HG02943 (cell line): ENCODE measurements at regions not wholly inside any gene's neighbourhood (a gene's known extent, or its start where the extent isn't known, plus 50 kb on each side); places are given as distances from the start of the nearest gene placed in this dataset.
"Not testable (repeated sequence)": the region's sequence is repeated elsewhere in the genome, so short reads cannot be mapped to it uniquely, and the experiment has no call there.

Experiments used
- ATAC-seq: cut with Tn5 transposase; IDR thresholded peaks from one replicate; pipeline ENCODE4 v1.9.1; 2021; ENCODE audit warnings: mild to moderate bottlenecking, low read depth, moderate library complexity; ENCODE audit not compliant: unreplicated experiment

DNA sequence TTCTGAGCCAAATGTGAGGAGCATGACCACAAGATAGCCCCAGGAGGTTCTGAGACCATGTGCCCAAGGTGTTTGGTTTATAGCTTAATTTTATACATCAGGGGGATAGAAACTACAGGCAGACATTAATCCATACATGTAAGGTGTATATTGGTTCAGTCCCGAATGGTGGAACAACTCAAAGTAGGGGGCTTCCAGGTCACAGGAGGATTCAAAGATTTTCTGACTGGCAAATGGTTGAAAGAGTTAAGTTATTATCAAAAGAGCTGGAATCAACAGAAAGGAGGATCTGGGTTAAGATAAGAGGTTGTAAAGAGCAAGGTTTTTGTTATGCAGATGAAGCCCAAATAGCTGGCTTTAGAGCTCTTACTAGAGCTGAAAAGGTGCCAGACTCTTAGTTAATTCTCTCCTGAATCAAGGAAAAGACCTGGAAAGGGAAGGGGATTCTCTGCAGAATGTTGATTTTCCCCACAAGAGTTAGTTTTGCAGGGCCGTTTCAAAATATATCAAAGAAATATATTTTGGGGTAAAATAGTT is 640.0 kb downstream of the IPMK start:
- no peak for ATAC-seq

DNA sequence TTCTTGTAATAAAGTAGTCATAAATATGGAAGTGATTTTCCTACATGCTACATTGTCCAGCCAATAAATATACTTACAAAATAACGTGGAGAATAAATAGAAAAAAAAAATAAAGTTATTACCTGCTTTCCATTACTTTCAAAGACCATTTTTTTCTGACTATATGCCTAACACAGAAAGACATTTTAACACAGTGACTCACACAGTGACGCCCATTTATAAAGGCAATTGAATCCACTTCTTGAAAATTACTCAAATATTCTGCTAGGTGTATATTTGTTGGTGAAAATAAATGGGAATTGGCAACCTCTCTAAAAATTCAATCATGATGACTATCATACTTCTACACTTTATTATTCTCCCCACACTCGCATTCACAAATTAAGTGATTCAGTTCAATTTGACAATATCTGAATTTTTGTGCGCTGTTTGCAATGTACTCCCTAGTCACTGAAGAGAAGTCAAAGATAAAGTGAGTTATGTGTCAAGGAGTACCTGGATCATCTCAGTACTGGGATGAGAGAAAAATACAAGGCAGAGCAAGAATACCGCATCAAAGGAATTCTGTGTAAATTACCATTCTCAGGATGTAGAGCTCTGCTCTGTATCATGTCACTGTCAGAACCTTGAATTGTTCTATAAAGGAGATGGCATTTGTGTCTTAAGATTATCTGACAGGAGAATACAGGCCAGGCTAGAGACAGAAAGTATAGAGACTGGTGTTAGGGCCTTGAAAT is 642.7 kb downstream of the IPMK start:
- ATAC-seq: no peak

DNA sequence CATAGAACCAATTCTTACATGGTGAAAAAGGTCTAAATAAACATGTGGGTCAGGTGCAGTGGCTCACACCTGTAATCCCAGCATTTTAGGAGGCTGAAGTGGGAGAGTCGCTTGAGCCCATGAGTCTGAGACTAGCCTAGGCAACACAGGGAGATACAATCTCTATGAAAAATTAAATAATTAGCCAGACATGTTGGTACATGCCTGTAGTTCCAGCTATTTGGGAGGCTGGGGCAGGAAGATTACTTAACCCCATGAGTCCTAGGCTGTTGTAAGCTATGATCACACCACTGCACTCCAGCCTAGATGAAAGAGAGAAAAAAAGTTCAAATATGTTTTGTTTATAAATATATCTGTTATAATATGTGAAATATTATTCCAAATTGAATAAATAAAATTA is 643.6 kb downstream of the IPMK start:
- ATAC-seq: no peak

DNA sequence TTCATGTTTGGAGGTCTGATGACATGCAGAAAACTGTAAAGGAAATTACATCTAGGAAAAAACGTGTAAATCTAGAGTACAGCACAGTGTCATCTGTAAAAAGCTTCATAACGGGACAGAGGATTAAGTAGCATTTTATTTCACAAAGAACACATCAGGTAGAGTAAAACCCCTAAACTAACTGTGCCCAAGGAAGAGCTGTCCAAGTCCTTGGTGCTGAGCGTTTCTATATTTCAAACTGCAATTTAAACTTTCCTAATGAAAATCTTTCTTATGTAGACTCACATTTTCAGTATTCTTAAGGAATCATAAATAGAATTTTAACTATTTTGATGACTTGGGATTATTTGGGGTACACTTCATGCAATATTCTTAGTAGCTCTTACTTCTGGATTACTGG is 646.2 kb downstream of the IPMK start:
- no peak for ATAC-seq

DNA sequence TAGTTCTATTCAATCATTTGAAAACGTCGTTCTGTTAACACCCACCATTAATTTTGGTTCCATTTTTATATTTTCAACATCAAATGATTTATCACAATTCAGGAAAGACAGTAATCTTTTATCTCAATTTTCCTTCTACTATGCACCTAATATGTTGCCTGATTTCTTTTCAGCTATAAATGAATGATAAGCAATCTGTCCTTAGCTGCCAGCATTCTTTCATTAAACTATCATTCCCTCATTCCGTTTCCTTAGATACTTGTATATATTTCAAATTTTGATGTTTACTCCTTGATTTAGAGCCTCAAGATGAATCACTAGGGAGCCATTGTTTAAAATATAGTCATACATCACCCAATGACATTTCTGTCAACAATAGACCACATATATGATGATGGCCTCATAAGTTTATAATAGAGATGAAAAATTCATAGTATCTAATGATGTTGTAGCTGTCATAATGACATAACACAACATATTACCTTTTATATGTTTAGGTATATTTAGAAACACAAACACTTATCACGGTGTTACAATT is 661.7 kb downstream of the IPMK start:
- no peak for ATAC-seq

DNA sequence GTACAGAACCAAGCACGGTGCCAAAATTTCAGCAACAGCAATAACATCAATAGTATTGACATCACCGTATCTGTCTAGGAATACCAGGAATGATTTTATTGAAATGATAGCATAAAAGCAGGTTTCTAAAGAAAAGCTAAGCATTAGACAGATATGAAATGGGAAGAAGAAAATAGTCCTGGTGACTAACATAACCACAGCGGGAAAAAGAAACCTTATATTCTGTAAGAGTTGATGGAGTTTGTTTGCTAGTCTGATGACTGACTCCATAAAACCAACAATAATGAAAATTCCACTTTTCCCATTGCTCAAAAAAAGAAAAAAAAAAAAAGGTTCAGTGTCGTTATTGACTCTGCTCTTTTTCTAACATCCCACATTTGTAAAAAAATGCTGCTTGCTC is 668.3 kb downstream of the IPMK start:
- ATAC-seq: no peak

DNA sequence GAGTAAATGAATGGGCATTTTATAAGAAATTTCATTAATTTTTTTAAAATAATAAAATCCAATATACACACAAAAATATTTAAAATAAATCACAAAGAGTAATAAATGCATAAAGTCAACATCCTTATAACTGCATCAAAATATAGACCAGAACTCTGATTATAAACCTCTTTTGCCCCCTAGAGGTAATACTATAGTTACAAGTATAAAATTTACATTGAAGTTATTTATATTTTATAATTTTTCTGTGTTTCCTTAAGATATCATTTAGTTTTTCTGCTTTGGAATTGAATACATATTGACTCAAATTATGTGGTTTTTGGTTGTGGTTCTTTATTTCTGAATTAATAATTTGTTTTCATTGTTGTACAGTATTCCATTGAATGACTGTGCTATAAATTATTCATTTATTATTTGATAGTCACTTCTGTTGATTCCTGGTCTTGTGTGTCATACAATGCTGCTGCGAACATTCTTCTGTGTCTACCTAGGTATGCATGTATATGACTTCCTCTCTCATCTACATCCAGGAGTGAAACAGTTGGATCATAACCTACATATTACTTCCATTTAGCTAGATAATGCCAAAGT is 673.6 kb downstream of the IPMK start:
- no peak for ATAC-seq

DNA sequence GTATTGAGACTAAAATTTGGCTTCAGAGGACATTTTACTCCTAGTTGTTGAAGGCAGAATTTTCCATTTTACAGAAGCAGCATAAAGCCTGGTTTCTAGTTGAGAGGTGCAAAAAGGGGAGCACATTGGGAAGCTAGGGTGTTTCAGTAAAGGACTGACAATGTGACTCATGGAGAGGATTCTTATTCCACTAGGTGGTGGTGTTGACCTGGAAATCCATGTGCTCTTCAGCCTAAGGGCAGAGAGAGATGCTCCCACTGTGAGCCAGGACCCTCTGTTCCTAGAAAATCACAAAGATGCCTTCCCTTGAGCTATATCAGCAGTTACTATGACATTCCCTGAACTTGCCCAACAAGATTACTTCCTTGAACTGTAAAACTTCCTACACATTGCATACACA is 687.8 kb downstream of the IPMK start:
- no peak for ATAC-seq

DNA sequence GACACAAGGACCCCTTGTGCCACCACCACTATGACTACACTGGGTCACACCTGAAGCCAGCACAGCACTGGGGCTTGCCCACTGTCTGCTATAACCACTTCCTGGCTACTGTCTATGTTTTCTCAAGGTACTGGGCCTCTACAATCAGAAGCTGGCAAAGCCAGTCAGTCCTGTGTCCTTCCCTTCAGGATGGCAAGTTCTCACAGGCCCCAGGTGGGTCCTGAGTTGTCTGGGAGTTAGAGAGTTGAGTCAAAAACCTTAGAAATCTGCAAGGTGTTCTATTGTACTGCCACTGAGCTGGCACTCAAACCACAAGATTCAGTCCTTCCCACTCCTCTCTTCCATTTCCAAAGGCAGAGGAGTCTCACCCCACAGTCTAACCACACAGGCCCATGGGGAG is 705.5 kb downstream of the IPMK start:
- no peak for ATAC-seq

DNA sequence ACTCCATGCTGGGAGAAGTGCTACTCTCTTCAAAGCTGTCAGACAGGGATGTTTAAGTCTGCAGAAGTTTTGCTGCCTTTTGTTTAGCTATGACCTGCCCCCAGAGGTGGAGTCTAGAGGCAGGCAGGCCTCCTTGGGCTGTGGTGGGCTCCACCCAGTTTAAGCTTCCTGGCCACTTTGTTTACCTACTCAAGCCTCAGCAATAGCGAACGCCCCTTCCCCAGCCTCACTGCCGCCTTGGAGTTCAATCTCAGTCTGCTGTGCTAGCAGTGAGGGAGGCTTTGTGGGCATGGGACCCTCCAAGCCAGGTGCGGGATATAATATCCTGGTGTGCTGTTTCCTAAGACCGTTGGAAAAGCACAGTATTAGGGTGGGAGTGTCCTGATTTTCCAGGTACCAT is 715.9 kb downstream of the IPMK start:
- ATAC-seq: not testable (repeated sequence)

DNA sequence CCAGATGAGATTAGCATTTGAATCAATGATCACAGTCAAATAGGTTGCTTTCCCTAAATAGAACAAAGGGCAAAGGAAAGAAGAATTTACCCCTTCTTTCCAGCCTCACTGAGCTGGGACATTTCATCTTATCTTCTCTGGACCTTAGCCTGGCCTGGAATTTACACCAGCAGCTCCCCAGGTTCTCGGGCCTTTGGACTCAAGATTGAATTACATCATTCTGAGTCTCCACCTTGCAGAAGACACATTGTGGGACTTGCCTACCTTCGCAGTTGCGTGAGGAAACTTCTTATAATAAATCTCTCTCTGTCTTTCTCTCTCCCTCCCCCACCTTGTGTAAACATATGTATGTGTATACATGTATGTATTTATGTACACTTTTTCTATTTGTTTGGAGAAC is 732.4 kb downstream of the IPMK start:
- no peak for ATAC-seq

DNA sequence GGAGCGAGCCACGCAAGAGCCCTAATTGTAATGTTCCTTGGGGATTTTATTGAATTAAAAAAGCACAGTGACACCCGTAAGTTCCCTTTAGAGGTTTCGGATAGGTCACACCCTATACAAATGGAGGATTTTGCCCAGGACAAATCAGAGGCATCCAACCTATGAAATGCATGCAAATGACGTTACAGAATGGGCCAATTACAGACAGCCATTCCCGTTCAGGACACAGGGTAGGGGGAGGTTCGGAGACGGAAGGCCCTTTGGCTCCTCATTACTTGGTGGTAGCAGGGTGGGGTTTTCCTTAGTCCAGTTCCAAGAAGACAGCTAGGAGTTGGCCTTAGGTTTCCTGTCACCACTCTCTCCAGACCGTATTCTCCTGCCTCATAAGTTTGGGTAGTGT is 754.1 kb downstream of the IPMK start:
- no peak for ATAC-seq

DNA sequence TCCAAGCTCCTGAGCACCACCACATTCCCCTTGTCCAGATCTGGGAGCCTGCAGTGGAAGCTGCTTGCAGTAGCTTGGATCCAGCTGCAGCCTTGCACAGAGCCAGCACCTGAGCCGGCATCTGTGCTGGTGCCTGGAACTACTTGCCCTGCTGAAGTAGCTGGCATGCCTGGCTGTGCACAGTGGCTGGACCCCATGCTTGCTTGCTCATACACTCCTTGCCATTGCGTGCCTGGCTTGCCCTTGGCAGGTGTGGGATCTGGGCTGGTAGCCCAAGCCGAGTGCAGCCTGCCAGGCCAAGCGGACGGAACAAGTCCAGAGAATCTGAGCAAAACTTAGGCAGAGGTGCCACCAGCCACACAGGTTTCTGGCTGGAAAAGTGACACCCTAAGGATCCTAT is 759.9 kb downstream of the IPMK start:
- no peak for ATAC-seq

DNA sequence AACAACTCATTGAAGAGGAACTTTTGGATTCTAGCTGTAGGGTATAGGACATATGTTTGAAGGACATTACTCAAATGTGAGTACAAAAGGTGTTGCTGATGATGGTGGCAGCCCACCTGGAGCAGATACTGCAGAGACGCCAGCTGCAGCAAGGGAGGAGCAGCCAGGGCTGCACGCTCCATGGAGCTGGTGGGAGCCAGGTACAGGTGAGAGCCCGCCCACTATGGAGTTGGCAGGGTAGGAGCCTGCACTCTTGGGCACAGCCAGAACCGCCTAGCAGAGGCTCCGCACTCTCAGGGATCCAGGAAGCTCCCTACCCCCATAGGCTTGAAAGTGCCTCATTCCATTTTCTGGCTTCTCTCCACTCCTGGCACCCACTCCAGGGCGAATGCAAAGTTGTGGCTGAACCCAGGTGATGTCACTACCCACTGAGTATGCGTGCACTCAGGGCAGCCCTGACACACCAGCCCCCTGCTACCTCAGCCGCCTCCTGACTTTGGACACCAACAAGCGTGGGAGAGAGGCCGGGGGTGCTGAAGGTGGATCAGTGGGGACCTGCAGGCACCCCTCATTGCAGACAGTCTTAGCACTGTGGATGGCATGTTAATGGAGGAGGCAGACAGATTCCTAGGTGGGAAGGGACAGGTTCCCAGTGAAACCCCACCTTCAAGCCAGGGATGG is 761.1 kb downstream of the IPMK start:
- ATAC-seq: no peak

DNA sequence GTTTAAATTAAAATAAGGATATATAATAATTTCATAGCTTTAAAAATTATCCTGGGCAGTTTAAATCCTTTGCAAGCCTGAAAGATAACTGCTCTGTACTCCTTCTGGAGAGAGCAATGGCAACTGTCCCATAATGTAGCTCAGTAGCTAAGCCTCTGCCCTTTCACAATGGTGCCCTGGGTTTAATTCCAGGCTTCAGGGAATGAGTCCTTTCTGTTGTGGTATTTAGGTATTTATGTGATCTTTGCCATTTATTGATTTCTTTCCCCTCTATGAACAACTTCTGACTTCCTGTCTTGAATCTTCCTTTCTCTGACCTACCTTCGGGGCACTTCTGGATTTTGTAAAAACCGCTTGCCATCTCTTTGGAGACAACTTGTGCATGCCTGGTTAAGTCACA is 773.2 kb downstream of the IPMK start:
- ATAC-seq: no peak

DNA sequence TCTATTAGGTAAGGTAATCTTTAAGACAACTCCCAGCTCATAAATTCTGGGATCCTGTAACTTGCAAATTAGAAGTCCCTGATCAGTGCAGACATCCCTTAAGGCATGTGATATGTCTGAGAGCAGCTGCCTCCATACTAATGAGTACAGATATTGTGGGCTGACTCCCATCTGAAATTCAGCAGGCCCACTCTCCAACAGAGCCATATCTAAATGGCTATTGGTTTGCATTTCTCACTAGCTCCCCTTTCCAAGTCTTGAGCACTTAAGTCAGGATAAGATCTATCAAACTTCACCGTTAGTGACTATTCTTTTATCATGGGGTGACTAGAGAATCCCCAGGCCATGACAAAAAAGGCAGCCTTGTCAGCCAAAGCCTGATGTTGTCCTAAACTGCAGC is 785.4 kb downstream of the IPMK start:
- no peak for ATAC-seq

DNA sequence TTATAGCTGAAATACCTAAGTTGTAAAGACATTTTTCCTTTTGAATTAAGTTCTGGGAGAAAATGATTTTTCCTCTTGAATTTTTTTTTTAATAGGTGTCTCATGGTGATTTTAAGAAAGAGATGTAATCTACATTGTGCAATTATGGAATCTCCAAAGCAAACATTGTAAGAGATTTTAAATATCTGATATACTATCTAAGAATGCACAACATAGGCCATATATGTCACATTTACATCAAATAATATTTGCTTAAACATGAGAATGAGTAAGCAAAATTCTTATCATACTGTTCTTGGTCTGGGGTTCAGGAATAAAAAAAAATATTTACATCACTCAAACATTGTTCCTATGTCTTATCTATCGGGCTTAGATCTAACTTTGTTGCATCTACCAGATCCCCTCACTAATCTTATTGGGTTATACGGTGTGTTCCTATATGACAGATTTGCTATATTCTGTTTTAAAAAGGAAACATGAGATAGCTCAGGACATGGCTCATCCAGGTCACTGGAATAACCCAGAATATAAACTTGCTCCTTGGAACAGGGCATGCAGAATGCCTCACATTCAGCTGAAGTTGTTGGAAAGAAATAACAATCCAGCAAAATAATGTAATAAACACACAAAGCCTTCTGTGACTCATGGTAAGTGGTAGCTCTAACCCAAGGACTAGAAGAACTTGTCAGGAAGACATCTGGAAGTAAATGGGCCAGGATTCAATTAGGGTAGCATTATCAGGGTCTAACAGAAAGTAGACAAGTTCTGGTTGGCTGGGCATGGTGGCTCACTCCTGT is 794.7 kb downstream of the IPMK start:
- ATAC-seq: no peak

DNA sequence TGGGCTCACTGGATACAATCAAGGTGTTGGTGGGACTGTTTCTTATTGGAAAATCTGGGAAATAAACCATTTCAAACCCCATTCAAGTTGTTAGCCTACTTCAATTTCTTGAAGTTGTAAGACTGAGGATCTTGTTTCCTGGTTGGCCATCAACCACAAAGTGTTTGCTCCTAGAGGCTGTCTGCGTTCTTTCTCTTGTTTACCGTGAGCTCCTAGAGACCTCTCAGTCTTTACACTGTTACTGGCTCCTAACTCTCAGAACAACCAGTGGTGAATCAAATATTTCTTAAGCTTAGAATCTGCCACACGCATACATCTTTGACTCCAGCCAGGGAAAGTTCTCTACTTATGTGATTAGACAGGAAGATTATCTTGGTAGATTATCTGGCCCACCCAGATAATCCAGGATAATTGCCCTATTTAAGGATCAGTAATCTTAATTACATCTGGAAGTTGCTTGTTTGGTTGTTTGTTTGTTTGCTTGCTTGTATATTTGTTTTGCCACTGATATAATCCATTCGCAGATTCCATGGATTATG is 798.7 kb downstream of the IPMK start:
- no peak for ATAC-seq

DNA sequence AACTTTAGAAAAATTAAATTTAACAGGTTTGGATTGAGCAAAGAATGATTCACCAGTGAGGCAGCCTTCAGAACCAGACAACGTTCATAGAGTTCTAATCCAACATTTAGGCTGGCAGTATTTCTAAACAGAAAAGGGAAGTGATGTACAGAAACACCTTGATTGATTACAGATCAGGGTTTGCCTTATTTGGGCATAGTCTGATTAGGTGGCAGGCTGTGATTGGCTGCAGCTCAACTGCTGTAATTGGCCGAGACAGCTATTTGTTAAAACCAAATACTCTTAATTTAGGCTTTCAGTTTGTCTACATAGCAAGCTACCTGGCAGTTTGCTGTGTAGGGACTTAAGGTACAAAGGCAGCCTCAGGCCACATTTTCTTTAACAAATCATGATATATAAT is 802.5 kb downstream of the IPMK start:
- ATAC-seq: no peak

DNA sequence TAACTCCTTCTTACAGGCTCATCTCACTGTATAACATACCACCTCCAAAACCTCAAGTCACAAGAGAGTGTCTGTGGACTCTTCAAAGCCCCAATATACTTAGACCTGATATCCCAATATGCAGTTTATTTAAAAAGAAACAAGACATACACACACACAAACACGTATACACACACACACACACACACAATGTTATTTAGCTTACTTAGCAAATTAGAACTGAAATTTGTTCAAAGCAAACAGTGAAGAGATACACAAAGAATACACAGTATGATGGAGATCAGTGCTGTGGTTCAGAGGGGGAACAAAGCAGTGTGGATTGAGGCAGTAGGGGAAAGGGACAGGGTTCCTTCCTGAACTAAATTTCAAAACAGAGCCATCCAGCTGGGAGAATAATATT is 807.2 kb downstream of the IPMK start:
- ATAC-seq: no peak
